ENCODE measurements at regions not wholly inside any gene's neighbourhood (a gene's known extent, or its start where the extent isn't known, plus 50 kb on each side); places are given as distances from the start of the nearest gene placed in this dataset.

- peaks cover 8% of the 10 kb centered on the region for H3K9me3 Mint-ChIP-seq
- no peaks in the 10 kb centered on the region for H3K27me3 Mint-ChIP-seq (ENCODE audit: low read depth)
- CTCF ChIA-PET = no interaction called here
- intact Hi-C loops (cut with micrococcal nuclease) = no loop called here
- no peak for DNase-seq
- H3K4me3 Mint-ChIP-seq = no peak overlapping the region
- H3K36me3 Mint-ChIP-seq (ENCODE audit: low read depth) = no peaks in the 10 kb centered on the region
- H3K4me1 Mint-ChIP-seq (ENCODE audit: low read depth) = no peaks in the 10 kb centered on the region
- no peak overlapping the region for H3K27ac Mint-ChIP-seq
These were observed 515.2 kb upstream of the RGS18 start for GRCh38 chr1:191643060-191643459.

GRCh38 chr1:191648939-191649338 lies 509.3 kb upstream of the RGS18 start:
- Mint-ChIP-seq H3K27me3 (ENCODE audit: low read depth) (no peaks in the 10 kb centered on the region), H3K4me1 (ENCODE audit: low read depth) (no peaks in the 10 kb centered on the region), H3K9me3 (peaks cover 6% of the 10 kb centered on the region), H3K27ac (no peak overlapping the region), H3K4me3 (no peak overlapping the region), H3K36me3 (ENCODE audit: low read depth) (no peaks in the 10 kb centered on the region)
- CTCF ChIA-PET = interaction anchor here (0.6 kb wide), 2 partner anchors 104 to 1148 kb away, joined by 3 read pairs; no protein-coding TSS in a partner anchor
- intact Hi-C loops (cut with micrococcal nuclease) = no loop called here
- no peak for DNase-seq

- H3K36me3 Mint-ChIP-seq (ENCODE audit: low read depth) = no peaks in the 10 kb centered on the region
- no peak for DNase-seq
- H3K27me3 Mint-ChIP-seq (ENCODE audit: low read depth) = no peaks in the 10 kb centered on the region
- H3K4me3 Mint-ChIP-seq = no peak overlapping the region
- H3K9me3 Mint-ChIP-seq = no peaks in the 10 kb centered on the region
- CTCF ChIA-PET = no interaction called here
- H3K27ac Mint-ChIP-seq = no peak overlapping the region
- intact Hi-C loops (cut with micrococcal nuclease) = no loop called here
- H3K4me1 Mint-ChIP-seq (ENCODE audit: low read depth) = no peaks in the 10 kb centered on the region
These were observed 496.2 kb upstream of the RGS18 start for GRCh38 chr1:191662051-191662450.

GRCh38 chr1:191662746-191663145 lies 495.5 kb upstream of the RGS18 start:
- no peaks in the 10 kb centered on the region for H3K4me1 Mint-ChIP-seq (ENCODE audit: low read depth)
- H3K4me3 Mint-ChIP-seq = no peak overlapping the region
- no peaks in the 10 kb centered on the region for H3K27me3 Mint-ChIP-seq (ENCODE audit: low read depth)
- DNase-seq = no peak
- no peak overlapping the region for H3K27ac Mint-ChIP-seq
- H3K36me3 Mint-ChIP-seq (ENCODE audit: low read depth) = no peaks in the 10 kb centered on the region
- CTCF ChIA-PET = no interaction called here
- H3K9me3 Mint-ChIP-seq = no peaks in the 10 kb centered on the region
- intact Hi-C loops (cut with micrococcal nuclease) = no loop called here

GRCh38 chr1:191668525-191668924 lies 489.7 kb upstream of the RGS18 start:
- Mint-ChIP-seq H3K4me1 (ENCODE audit: low read depth) (no peaks in the 10 kb centered on the region), H3K36me3 (ENCODE audit: low read depth) (no peaks in the 10 kb centered on the region), H3K27ac (no peak overlapping the region), H3K27me3 (ENCODE audit: low read depth) (no peaks in the 10 kb centered on the region), H3K9me3 (no peaks in the 10 kb centered on the region), H3K4me3 (no peak overlapping the region)
- CTCF ChIA-PET = no interaction called here
- DNase-seq = no peak
- intact Hi-C loops (cut with micrococcal nuclease) = no loop called here

GRCh38 chr1:191669629-191670028 lies 488.6 kb upstream of the RGS18 start:
- CTCF ChIA-PET = no interaction called here
- DNase-seq = no peak
- H3K9me3 Mint-ChIP-seq = no peaks in the 10 kb centered on the region
- no peaks in the 10 kb centered on the region for H3K4me1 Mint-ChIP-seq (ENCODE audit: low read depth)
- no peaks in the 10 kb centered on the region for H3K36me3 Mint-ChIP-seq (ENCODE audit: low read depth)
- intact Hi-C loops (cut with micrococcal nuclease) = no loop called here
- no peaks in the 10 kb centered on the region for H3K27me3 Mint-ChIP-seq (ENCODE audit: low read depth)
- H3K27ac Mint-ChIP-seq = no peak overlapping the region
- H3K4me3 Mint-ChIP-seq = no peak overlapping the region

GRCh38 chr1:191671236-191671635 lies 487.0 kb upstream of the RGS18 start:
- H3K4me1 Mint-ChIP-seq (ENCODE audit: low read depth) = no peaks in the 10 kb centered on the region
- no peaks in the 10 kb centered on the region for H3K27me3 Mint-ChIP-seq (ENCODE audit: low read depth)
- no peak overlapping the region for H3K4me3 Mint-ChIP-seq
- CTCF ChIA-PET = no interaction called here
- no peaks in the 10 kb centered on the region for H3K9me3 Mint-ChIP-seq
- no peaks in the 10 kb centered on the region for H3K36me3 Mint-ChIP-seq (ENCODE audit: low read depth)
- no peak overlapping the region for H3K27ac Mint-ChIP-seq
- DNase-seq = no peak
- intact Hi-C loops (cut with micrococcal nuclease) = no loop called here

GRCh38 chr1:191674626-191675179 lies 483.6 kb upstream of the RGS18 start:
- intact Hi-C loops (cut with micrococcal nuclease) = no loop called here
- no peaks in the 10 kb centered on the region for H3K27me3 Mint-ChIP-seq (ENCODE audit: low read depth)
- H3K4me1 Mint-ChIP-seq (ENCODE audit: low read depth) = no peaks in the 10 kb centered on the region
- no peak for DNase-seq
- no peaks in the 10 kb centered on the region for H3K36me3 Mint-ChIP-seq (ENCODE audit: low read depth)
- no peak overlapping the region for H3K4me3 Mint-ChIP-seq
- CTCF ChIA-PET = no interaction called here
- no peaks in the 10 kb centered on the region for H3K9me3 Mint-ChIP-seq
- no peak overlapping the region for H3K27ac Mint-ChIP-seq

- Mint-ChIP-seq H3K4me3 (no peak overlapping the region), H3K9me3 (no peaks in the 10 kb centered on the region), H3K27ac (no peak overlapping the region), H3K27me3 (ENCODE audit: low read depth) (no peaks in the 10 kb centered on the region), H3K36me3 (ENCODE audit: low read depth) (no peaks in the 10 kb centered on the region), H3K4me1 (ENCODE audit: low read depth) (no peaks in the 10 kb centered on the region)
- intact Hi-C loops (cut with micrococcal nuclease) = no loop called here
- DNase-seq = no peak
- CTCF ChIA-PET = no interaction called here
These were observed 482.1 kb upstream of the RGS18 start for GRCh38 chr1:191675856-191676783.

- no peaks in the 10 kb centered on the region for H3K36me3 Mint-ChIP-seq (ENCODE audit: low read depth)
- no peaks in the 10 kb centered on the region for H3K27me3 Mint-ChIP-seq (ENCODE audit: low read depth)
- DNase-seq = no peak
- intact Hi-C loops (cut with micrococcal nuclease) = no loop called here
- CTCF ChIA-PET = no interaction called here
- H3K9me3 Mint-ChIP-seq = no peaks in the 10 kb centered on the region
- no peak overlapping the region for H3K4me3 Mint-ChIP-seq
- H3K4me1 Mint-ChIP-seq (ENCODE audit: low read depth) = no peaks in the 10 kb centered on the region
- no peak overlapping the region for H3K27ac Mint-ChIP-seq
These were observed 472.6 kb upstream of the RGS18 start for GRCh38 chr1:191685669-191686068.

GRCh38 chr1:191687721-191688120 lies 470.5 kb upstream of the RGS18 start:
- CTCF ChIA-PET = no interaction called here
- Mint-ChIP-seq H3K4me3 (no peak overlapping the region), H3K4me1 (ENCODE audit: low read depth) (no peaks in the 10 kb centered on the region), H3K27me3 (ENCODE audit: low read depth) (no peaks in the 10 kb centered on the region), H3K9me3 (no peaks in the 10 kb centered on the region), H3K36me3 (ENCODE audit: low read depth) (no peaks in the 10 kb centered on the region), H3K27ac (no peak overlapping the region)
- intact Hi-C loops (cut with micrococcal nuclease) = no loop called here
- DNase-seq = no peak

- Mint-ChIP-seq H3K9me3 (peaks cover 7% of the 10 kb centered on the region), H3K27me3 (ENCODE audit: low read depth) (no peaks in the 10 kb centered on the region), H3K27ac (no peak overlapping the region), H3K36me3 (ENCODE audit: low read depth) (no peaks in the 10 kb centered on the region), H3K4me3 (no peak overlapping the region), H3K4me1 (ENCODE audit: low read depth) (no peaks in the 10 kb centered on the region)
- intact Hi-C loops (cut with micrococcal nuclease) = no loop called here
- no peak for DNase-seq
- CTCF ChIA-PET = no interaction called here
These were observed 467.3 kb upstream of the RGS18 start for GRCh38 chr1:191690931-191691330.

- no peaks in the 10 kb centered on the region for H3K36me3 Mint-ChIP-seq (ENCODE audit: low read depth)
- peaks cover 2% of the 10 kb centered on the region for H3K27me3 Mint-ChIP-seq (ENCODE audit: low read depth)
- no peak for DNase-seq
- H3K27ac Mint-ChIP-seq = no peak overlapping the region
- H3K4me1 Mint-ChIP-seq (ENCODE audit: low read depth) = no peaks in the 10 kb centered on the region
- H3K9me3 Mint-ChIP-seq = peaks cover 9% of the 10 kb centered on the region
- no peak overlapping the region for H3K4me3 Mint-ChIP-seq
- intact Hi-C loops (cut with micrococcal nuclease) = no loop called here
- CTCF ChIA-PET = no interaction called here
These were observed 464.5 kb upstream of the RGS18 start for GRCh38 chr1:191693797-191694196.

Measured in activated naive CD4-positive, alpha-beta T cell treated with anti-CD3 and anti-CD28 coated beads for 36 hours (primary cell).